ENCODE measurements at regions not wholly inside any gene's neighbourhood (a gene's known extent, or its start where the extent isn't known, plus 50 kb on each side); places are given as distances from the start of the nearest gene placed in this dataset.
"Not testable (repeated sequence)": the region's sequence is repeated elsewhere in the genome, so short reads cannot be mapped to it uniquely, and the experiment has no call there.

- no peaks in the 10 kb centered on the region for H3K4me1 Mint-ChIP-seq (ENCODE audit: low read depth)
- no peak overlapping the region for H3K27ac Mint-ChIP-seq
- no peaks in the 10 kb centered on the region for H3K36me3 Mint-ChIP-seq (ENCODE audit: low read depth)
- no peak overlapping the region for H3K4me3 Mint-ChIP-seq
- H3K27me3 Mint-ChIP-seq (ENCODE audit: low read depth) = peaks cover 25% of the 10 kb centered on the region
- H3K9me3 Mint-ChIP-seq = peaks cover 22% of the 10 kb centered on the region
Measured at GRCh38 chr6:157727629-157728182, 95.3 kb upstream of the SNX9 start.

- Mint-ChIP-seq H3K9me3 (peaks cover 22% of the 10 kb centered on the region), H3K4me1 (ENCODE audit: low read depth) (no peaks in the 10 kb centered on the region), H3K4me3 (no peak overlapping the region), H3K36me3 (ENCODE audit: low read depth) (no peaks in the 10 kb centered on the region), H3K27me3 (ENCODE audit: low read depth) (peaks cover 21% of the 10 kb centered on the region), H3K27ac (no peak overlapping the region)
Measured at GRCh38 chr6:157728183-157728881, 94.7 kb upstream of the SNX9 start.

DNA sequence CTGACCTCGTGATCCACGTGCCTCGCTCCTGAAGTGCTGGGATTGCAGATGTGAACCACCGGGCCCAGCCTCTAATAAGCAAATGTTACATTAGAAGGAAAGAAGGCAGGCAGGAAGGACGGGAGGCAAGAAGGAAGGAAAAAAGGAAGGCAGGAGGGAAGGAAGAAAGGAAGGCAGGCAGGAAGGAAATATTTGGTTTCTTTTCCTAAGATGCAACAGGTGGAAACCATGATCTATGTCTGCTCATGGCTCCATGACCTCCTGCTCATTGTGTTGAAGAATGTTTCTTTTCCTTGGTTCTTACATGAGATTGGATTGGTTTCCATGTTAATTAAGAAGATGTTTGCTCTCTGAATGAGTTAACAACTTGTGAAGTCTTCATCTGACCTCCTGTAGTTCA, 91.8 kb upstream of the SNX9 start:
- Mint-ChIP-seq H3K4me3 (no peak overlapping the region), H3K36me3 (ENCODE audit: low read depth) (no peaks in the 10 kb centered on the region), H3K27me3 (ENCODE audit: low read depth) (peaks cover 13% of the 10 kb centered on the region), H3K4me1 (ENCODE audit: low read depth) (no peaks in the 10 kb centered on the region), H3K27ac (no peak overlapping the region), H3K9me3 (peaks cover 6% of the 10 kb centered on the region)

DNA sequence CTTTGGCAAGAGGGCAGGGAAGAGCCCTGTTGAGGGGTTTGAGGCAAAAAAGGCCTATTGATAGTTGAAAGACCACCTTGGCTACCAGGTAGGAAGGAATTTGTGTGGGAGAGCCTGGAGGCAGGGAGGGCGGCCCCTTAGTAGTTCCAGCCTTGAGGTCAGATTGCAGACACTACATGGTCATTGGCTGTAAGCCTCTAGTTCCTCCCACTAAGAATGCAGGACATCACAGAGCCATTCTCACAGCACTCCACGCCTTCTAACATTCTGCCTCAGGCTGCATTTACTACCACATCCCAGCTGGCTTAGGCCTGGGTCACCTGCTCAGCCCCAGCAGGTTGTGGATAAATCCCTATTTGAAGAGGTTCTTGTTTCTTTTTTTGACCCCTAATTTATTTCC, 91.0 kb upstream of the SNX9 start:
- Mint-ChIP-seq H3K4me3 (no peak overlapping the region), H3K27me3 (ENCODE audit: low read depth) (peaks cover 11% of the 10 kb centered on the region), H3K4me1 (ENCODE audit: low read depth) (no peaks in the 10 kb centered on the region)

DNA sequence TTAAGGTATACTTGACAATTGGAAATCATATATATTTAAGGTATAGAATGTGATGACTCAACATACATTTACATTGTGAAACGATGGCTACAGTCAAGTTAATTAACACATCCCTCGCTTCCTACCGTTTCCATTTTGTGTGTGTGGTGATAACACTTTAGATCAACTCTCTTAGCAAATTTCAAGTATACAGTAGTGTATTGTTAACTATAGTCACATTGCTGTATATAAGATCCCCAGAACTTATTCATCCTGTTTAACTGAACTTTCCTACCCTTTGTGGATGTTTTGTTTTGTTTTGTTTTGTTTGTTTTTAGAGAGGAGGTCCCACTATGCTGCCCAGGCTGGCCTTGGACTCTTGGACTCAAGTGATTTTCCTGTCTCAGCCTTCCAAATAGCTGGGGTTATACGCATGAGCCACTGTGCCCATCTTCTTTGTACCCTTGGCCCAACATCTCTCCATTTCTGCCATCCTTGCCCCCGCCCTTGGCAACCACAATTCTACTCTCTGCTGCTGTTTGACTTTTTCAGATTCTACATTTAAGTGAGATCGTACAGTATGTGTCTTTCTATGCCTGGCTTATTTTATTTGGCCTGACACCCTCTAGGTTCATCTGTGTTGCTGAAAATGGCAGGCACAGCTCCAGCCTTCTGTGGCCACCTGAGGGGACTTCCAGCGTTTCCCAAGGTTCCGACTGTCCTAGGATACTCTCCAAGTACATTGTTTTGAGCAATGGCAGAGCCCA, 90.5 kb upstream of the SNX9 start:
- Mint-ChIP-seq H3K27me3 (ENCODE audit: low read depth) (peaks cover 12% of the 10 kb centered on the region), H3K27ac (no peak overlapping the region), H3K4me1 (ENCODE audit: low read depth) (no peaks in the 10 kb centered on the region), H3K9me3 (peaks cover 6% of the 10 kb centered on the region), H3K36me3 (ENCODE audit: low read depth) (no peaks in the 10 kb centered on the region), H3K4me3 (no peak overlapping the region)

More for the DNA sequence above, 91.0 kb upstream of the SNX9 start:
- Mint-ChIP-seq H3K9me3 (peaks cover under 1% of the 10 kb centered on the region), H3K36me3 (ENCODE audit: low read depth) (no peaks in the 10 kb centered on the region), H3K27ac (no peak overlapping the region)

DNA sequence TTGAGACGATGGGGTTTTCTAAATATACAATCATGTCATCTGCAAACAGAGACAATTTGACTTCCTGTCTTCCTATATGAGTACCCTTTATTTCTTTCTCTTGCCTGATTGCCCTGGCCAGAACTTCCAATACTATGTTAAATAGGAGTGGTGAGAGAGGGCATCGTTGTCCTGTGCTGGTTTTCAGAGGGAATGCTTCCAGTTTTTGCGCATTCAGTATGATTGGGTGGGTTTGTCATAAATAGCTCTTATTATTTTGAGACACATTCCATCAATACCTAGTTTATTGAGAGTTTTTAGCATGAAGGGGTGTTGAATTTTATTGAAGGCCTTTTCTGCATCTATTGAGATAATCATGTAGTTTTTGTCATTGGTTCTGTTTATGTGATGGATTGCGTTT, 86.5 kb upstream of the SNX9 start:
- not testable (repeated sequence) for H3K4me1 Mint-ChIP-seq (ENCODE audit: low read depth); H3K27ac Mint-ChIP-seq; H3K36me3 Mint-ChIP-seq (ENCODE audit: low read depth); H3K4me3 Mint-ChIP-seq
- Mint-ChIP-seq H3K27me3 (ENCODE audit: low read depth) (peaks cover 11% of the 10 kb centered on the region), H3K9me3 (peaks cover 24% of the 10 kb centered on the region)

DNA sequence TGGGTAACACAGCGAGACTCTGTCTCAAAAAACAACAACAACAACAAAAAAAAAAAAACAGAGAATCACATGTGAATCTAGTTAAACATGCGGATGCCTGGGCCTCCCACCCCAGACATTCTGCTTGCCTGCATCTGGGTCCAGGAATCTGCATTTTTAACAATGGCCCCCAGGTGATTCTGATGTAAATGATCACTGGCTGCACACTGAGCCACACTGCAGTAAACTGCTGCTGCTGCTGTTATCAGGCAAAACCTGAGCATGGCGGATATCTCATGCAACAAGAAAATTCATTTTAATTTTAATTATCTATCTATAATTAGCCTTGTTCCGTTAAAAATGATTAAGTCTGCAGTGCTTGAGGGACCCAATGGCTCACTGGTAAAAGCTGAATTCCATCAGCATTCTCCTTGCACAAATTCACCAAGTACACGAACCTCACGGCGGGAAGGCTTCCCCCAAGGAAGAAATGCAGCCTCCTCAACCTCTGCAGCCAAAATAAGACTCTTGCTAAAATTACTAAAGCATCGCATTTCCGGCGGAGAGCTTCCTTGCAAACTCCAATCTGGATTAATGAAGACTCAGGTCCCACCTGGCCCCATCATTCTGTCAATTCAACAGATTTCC, 81.6 kb upstream of the SNX9 start:
- H3K27me3 Mint-ChIP-seq (ENCODE audit: low read depth) = peaks cover 18% of the 10 kb centered on the region
- peaks cover 24% of the 10 kb centered on the region for H3K9me3 Mint-ChIP-seq
- no peak overlapping the region for H3K4me3 Mint-ChIP-seq
- H3K36me3 Mint-ChIP-seq (ENCODE audit: low read depth) = no peaks in the 10 kb centered on the region
- no peak overlapping the region for H3K27ac Mint-ChIP-seq
- H3K4me1 Mint-ChIP-seq (ENCODE audit: low read depth) = no peaks in the 10 kb centered on the region

DNA sequence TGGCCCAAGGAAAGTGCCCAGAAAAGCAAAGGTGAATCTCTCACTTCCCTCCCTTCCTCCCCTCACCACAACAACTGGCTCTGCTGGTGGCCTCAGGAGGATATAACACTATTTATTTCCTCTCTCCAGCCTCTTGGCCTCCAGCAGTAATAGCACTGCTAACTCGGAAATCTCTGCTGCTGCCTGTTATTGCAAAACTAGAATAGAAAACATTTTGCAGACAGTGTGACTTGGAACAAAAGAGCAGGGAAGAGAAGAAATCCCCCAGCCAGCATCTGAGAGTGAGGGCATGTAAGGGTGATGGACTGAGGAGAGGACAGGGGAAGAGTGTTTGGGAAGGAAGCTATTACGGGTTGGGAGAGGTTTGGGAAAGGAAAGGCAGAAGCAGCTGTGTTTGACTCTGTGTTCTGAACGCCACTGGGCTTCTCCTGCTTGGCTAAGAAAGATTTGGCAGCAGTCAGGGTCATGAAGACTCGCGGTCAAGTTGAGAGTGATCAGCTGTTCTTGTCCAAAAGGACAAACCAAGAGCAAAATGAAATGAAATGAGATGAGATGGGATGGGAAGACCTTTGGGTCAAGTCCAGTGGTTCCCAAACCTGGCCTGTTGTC, 81.0 kb upstream of the SNX9 start:
- Mint-ChIP-seq H3K27ac (no peak overlapping the region), H3K27me3 (ENCODE audit: low read depth) (peaks cover 17% of the 10 kb centered on the region), H3K36me3 (ENCODE audit: low read depth) (no peaks in the 10 kb centered on the region), H3K9me3 (peaks cover 23% of the 10 kb centered on the region), H3K4me3 (no peak overlapping the region), H3K4me1 (ENCODE audit: low read depth) (no peaks in the 10 kb centered on the region)

- Mint-ChIP-seq H3K4me3 (no peak overlapping the region), H3K27me3 (ENCODE audit: low read depth) (peaks cover 18% of the 10 kb centered on the region), H3K27ac (no peak overlapping the region), H3K9me3 (peaks cover 2% of the 10 kb centered on the region), H3K4me1 (ENCODE audit: low read depth) (peaks cover 3% of the 10 kb centered on the region), H3K36me3 (ENCODE audit: low read depth) (peaks cover 3% of the 10 kb centered on the region)
Measured at GRCh38 chr6:157744102-157744601, 78.9 kb upstream of the SNX9 start.

- Mint-ChIP-seq H3K9me3 (no peaks in the 10 kb centered on the region), H3K4me1 (ENCODE audit: low read depth) (peaks cover 6% of the 10 kb centered on the region), H3K27ac (no peak overlapping the region), H3K27me3 (ENCODE audit: low read depth) (peaks cover 21% of the 10 kb centered on the region), H3K4me3 (no peak overlapping the region), H3K36me3 (ENCODE audit: low read depth) (peaks cover 5% of the 10 kb centered on the region)
Measured at GRCh38 chr6:157746897-157747296, 76.1 kb upstream of the SNX9 start.

- peaks cover 6% of the 10 kb centered on the region for H3K4me1 Mint-ChIP-seq (ENCODE audit: low read depth)
- H3K27ac Mint-ChIP-seq = no peak overlapping the region
- H3K4me3 Mint-ChIP-seq = no peak overlapping the region
- peaks cover 17% of the 10 kb centered on the region for H3K27me3 Mint-ChIP-seq (ENCODE audit: low read depth)
- H3K9me3 Mint-ChIP-seq = no peaks in the 10 kb centered on the region
- H3K36me3 Mint-ChIP-seq (ENCODE audit: low read depth) = peaks cover 5% of the 10 kb centered on the region
Measured at GRCh38 chr6:157747370-157747769, 75.7 kb upstream of the SNX9 start.

GRCh38 chr6:157748839-157749571, 74.0 kb upstream of the SNX9 start:
- Mint-ChIP-seq H3K36me3 (ENCODE audit: low read depth) (peaks cover 5% of the 10 kb centered on the region), H3K4me1 (ENCODE audit: low read depth) (peaks cover 9% of the 10 kb centered on the region), H3K4me3 (no peak overlapping the region), H3K9me3 (no peaks in the 10 kb centered on the region), H3K27me3 (ENCODE audit: low read depth) (peaks cover 30% of the 10 kb centered on the region), H3K27ac (no peak overlapping the region)

- not testable (repeated sequence) for H3K4me3 Mint-ChIP-seq; H3K27ac Mint-ChIP-seq; H3K9me3 Mint-ChIP-seq; H3K36me3 Mint-ChIP-seq (ENCODE audit: low read depth)
- peaks cover 43% of the 10 kb centered on the region for H3K27me3 Mint-ChIP-seq (ENCODE audit: low read depth)
- H3K4me1 Mint-ChIP-seq (ENCODE audit: low read depth) = peaks cover 23% of the 10 kb centered on the region
Measured at GRCh38 chr6:157750973-157751372, 72.1 kb upstream of the SNX9 start.
